ENCODE measurements at regions not wholly inside any gene's neighbourhood (a gene's known extent, or its start where the extent isn't known, plus 50 kb on each side); places are given as distances from the start of the nearest gene placed in this dataset.

DNA sequence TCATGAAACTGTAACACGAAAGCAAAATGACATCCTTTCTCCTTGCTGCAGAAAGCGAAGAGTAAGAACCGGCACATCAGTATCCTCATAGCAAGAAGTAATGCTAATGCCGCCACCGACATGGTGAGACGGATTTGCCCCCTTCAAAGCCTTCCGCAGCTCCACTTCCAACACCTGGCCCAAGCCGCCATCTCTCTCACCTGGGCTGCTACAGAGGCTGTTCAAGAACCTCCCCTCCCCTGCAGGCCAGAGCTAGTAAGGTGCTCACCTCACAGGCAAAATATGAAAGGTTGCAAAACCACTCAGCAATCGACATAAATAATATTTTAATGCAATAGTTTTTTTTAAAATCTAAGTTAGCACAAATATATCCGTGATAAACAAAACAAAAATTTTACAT, 123.9 kb upstream of the FRMD4A start:
- 96% methylated on average over 10 of the region's 10 CpGs; no CpG with 5 or more reads in 1 of the 2 experiments for WGBS, 2 experiments (ENCODE audit: extremely low coverage in 1 of 2, insufficient coverage in 1 of 2, insufficient read length in 1 of 2, insufficient replicate concordance in 2 of 2, low coverage in 1 of 2, low lambda C conversion rate in 2 of 2, missing lambda C conversion rate in 1 of 2)
- no peak overlapping the region for H2BK12ac ChIP-seq (ENCODE audit: low read depth, low read length)
- DNase-seq (ENCODE audit: low read depth in 1 of 2, low spot score in 2 of 2) (no peak), FAIRE-seq (no peak)
- H2BK5ac ChIP-seq (ENCODE audit: low read depth, low read length): no peak overlapping the region
- TF ChIP-seq RBBP5 (IDR thresholded peaks at IDR 0.05; ENCODE audit: borderline replicate concordance, low read depth, low read length) (no peak), ATF2 (IDR thresholded peaks at IDR 0.05; ENCODE audit: low read length) (no peak), EGR1 (IDR thresholded peaks at IDR 0.05; ENCODE audit: borderline replicate concordance, low read depth, low read length) (no peak), ASH2L (IDR thresholded peaks at IDR 0.05; ENCODE audit: low read length) (no peak), FOSL1 (IDR thresholded peaks at IDR 0.05; ENCODE audit: insufficient read depth, low read depth, low read length) (no peak), RNF2 (IDR thresholded peaks at IDR 0.05; ENCODE audit: borderline replicate concordance, low read depth, low read length, missing control alignments, poor library complexity, severe bottlenecking) (no peak), TAF1 (IDR thresholded peaks at IDR 0.05; ENCODE audit: low read depth, low read length) (no peak), CHD1 (IDR thresholded peaks at IDR 0.05; ENCODE audit: low read depth, low read length) (no peak), SP4 (IDR thresholded peaks at IDR 0.05; ENCODE audit: low read length) (no peak), JUND (IDR thresholded peaks at IDR 0.05; ENCODE audit: low read length) (no peak), JUN (IDR thresholded peaks at IDR 0.05; ENCODE audit: low read depth, low read length) (no peak), KDM4A (IDR thresholded peaks at IDR 0.05; ENCODE audit: low read depth, low read length, severe bottlenecking) (no peak)
- TF ChIP-seq, protein P1, sequence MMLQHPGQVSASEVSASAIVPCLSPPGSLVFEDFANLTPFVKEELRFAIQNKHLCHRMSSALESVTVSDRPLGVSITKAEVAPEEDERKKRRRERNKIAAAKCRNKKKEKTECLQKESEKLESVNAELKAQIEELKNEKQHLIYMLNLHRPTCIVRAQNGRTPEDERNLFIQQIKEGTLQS (IDR thresholded peaks at IDR 0.05; ENCODE audit: insufficient read depth, low read depth, low read length): no peak
- H2AFZ ChIP-seq (ENCODE audit: low read length): no peak overlapping the region
- no peak overlapping the region for H3K18ac ChIP-seq (ENCODE audit: extremely low read depth, low read length)
- H3K36me3 ChIP-seq (ENCODE audit: control insufficient read depth in 2 of 4, insufficient read depth in 4 of 4, low read length in 3 of 4): no peaks in the 10 kb centered on the region
- H3K27ac ChIP-seq (ENCODE audit: low read depth, low read length): no peak overlapping the region
- no peak overlapping the region for H2BK120ac ChIP-seq (replicated peaks; ENCODE audit: low read depth, low read length)
- POLR2A ChIA-PET (ENCODE audit: partially characterized antibody): interaction anchor here (0.7 kb wide), 1 partner anchor 23 kb away, joined by 3 read pairs; no protein-coding TSS in a partner anchor
- no peaks in the 10 kb centered on the region for H3K79me1 ChIP-seq (ENCODE audit: low read depth, low read length)
- peaks cover 4 to 8% of the 10 kb centered on the region in 2 experiments; a peak in 3 of 4 replicates for H3K9me3 ChIP-seq (ENCODE audit: insufficient read depth in 2 of 2, low read depth in 1 of 2, low read length in 1 of 2)
- H3K4ac ChIP-seq (replicated peaks; ENCODE audit: insufficient read length, low read depth, low read length): no peak overlapping the region
- no peak overlapping the region for H2BK20ac ChIP-seq (ENCODE audit: low read length)
- no peak overlapping the region for H2AK5ac ChIP-seq (ENCODE audit: low read depth, low read length)
- H3K4me2 ChIP-seq (ENCODE audit: insufficient read depth in 1 of 2, low read depth in 2 of 2, low read length in 2 of 2): no peak overlapping the region
- no peak overlapping the region for H3K9ac ChIP-seq (replicated peaks in 1 of 4; ENCODE audit: extremely low read depth in 1 of 4, low read depth in 3 of 4, low read length in 3 of 4)
- no peak overlapping the region for H2BK15ac ChIP-seq (ENCODE audit: low read length)
- no peaks in the 10 kb centered on the region for H3K27me3 ChIP-seq (replicated peaks in 1 of 4; ENCODE audit: control insufficient read depth in 3 of 4, extremely low read depth in 1 of 4, insufficient read depth in 3 of 4, low read length in 3 of 4)
- CTCF ChIA-PET (ENCODE audit: partially characterized antibody): interaction anchor here (1.1 kb wide), 1 partner anchor 12 kb away, joined by 4 read pairs; no protein-coding TSS in a partner anchor
- H3K79me2 ChIP-seq (ENCODE audit: control insufficient read depth in 1 of 2, insufficient read depth in 2 of 2, low read length in 2 of 2): no peaks in the 10 kb centered on the region
- no peak overlapping the region for H3K4me3 ChIP-seq (ENCODE audit: extremely low read depth in 1 of 4, insufficient read depth in 2 of 4, low read depth in 3 of 4, low read length in 4 of 4)
- H3K56ac ChIP-seq (replicated peaks; ENCODE audit: insufficient read length, low read depth, low read length): no peak overlapping the region
- no peaks in the 10 kb centered on the region for H4K20me1 ChIP-seq (replicated peaks in 1 of 2; ENCODE audit: control insufficient read depth in 1 of 2, insufficient read depth in 2 of 2, low read length in 2 of 2)
- no peak overlapping the region for H4K8ac ChIP-seq (ENCODE audit: extremely low read depth, insufficient read depth, low read length)
- H3K23me2 ChIP-seq (ENCODE audit: low read depth, low read length): peaks cover under 1% of the 10 kb centered on the region; the same call in 1 of the 2 replicates
- H4K91ac ChIP-seq (replicated peaks; ENCODE audit: insufficient read length, low read length): no peak overlapping the region
- H4K5ac ChIP-seq (ENCODE audit: insufficient read length, low read depth, low read length): no peak overlapping the region
- H3K23ac ChIP-seq (ENCODE audit: insufficient read length): no peak overlapping the region
- no peak overlapping the region for H3K14ac ChIP-seq (ENCODE audit: insufficient read length)
- no peaks in the 10 kb centered on the region for H3K4me1 ChIP-seq (replicated peaks in 1 of 4; ENCODE audit: control insufficient read depth in 3 of 4, insufficient read depth in 4 of 4, low read length in 3 of 4)

All from H1 (cell line).